DMS153 treated with DMSO at 0.1 percent for 48 hours (cell line): ENCODE measurements at regions not wholly inside any gene's neighbourhood (a gene's known extent, or its start where the extent isn't known, plus 50 kb on each side); places are given as distances from the start of the nearest gene placed in this dataset.

Experiments
- DNase-seq: peaks from one replicate; lab custom pipeline; 2025; ENCODE audit not compliant: unreplicated experiment; lab: John Stamatoyannopoulos, UW

DNA sequence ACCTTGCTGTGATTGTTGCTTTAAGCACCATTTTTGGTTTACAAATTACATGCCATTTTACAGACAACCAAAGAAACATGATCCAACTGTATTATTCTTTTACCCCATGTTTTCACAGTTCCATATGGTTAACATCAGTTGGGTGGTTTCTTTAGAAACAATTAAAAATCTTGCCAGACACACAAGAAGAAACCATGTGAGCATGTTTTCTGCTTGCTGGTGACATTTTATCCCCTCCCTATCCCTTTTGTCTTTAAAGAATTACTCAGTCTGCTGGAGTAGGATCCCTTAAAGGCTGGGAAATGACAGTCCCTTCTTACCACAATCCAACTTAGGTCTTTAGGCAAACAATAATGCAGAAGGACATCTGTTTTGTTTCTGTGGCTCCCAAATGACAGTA, 121.8 kb upstream of the PLXNC1 start:
- no peak for DNase-seq

DNA sequence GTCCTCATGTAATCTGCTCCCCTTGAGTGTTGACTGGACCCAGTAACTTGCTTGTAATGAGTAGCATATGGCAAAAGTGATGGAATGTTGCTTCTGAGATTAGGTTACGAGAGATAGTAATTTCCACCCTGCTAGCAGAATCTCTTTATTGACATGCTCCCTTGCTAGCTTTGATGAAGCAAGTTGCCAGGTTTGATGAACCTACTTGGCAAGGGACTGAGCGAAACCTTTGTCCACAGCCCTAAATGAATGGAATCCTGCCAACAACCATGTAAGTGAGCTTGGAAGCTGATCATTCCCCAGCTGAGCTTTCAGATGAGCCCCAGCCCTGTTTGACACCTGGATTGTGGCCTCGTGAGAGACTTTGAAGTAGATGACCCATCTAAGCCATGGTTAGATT, 120.8 kb upstream of the PLXNC1 start:
- DNase-seq = no peak

DNA sequence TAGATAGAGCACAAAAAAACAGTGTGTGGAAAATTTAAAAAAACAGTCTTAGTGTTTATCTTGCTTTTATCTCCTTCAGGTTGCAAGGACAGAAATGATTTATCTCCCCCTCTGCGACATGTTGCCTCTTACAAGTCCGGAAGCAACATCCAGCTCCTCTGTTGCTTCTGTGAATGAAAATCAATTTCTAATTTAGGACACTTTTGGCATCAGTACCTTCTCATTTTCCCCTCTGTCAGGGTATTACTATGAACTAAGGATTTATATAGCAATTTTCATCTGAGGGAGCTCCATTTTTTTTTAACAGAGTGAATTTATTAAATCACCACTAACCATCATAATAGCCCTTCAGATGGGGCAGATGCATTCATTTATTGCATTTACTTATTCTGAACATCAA, 116.6 kb upstream of the PLXNC1 start:
- DNase-seq = no peak

- DNase-seq = no peak
These were observed 116.0 kb upstream of the PLXNC1 start for GRCh38 chr12:94032368-94032767.

DNA sequence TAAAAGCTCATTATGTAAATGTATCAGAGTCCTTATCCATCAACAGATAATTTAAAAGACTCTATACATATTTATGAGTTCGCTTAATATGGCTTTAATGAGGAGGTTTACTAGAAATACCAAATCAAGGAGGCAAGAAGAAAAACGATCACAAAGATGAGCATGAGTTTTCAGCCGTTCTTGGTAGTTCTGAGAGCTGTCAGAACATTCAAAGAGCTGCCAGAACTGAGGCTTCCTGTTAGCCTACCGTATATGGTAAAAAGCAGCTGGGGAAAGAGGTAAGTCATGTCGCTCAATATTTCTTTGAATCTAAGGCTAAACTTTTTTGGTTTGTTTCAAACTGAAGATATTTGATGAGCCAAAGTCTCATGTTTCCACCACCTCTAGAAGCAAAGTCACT, 115.3 kb upstream of the PLXNC1 start:
- DNase-seq = no peak

DNA sequence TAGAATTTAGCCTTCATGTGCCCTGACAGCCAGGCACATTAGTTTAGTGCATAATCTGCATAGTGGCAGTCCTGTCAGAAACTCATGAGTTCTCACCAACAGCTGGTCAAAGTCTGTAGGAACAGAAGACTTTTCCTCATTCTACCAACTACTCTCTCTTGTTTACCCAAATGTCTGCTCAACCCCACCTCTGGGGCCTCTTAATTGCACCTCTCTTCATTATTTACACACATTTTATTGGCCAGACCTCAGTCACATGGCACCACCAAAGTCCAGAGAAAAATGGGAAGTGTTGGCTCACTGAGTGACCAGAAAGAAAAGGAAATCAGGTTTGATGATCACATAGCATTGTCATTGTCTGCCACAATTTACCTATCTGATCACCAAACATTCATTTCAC, 114.6 kb upstream of the PLXNC1 start:
- no peak for DNase-seq

- DNase-seq = no peak
These were observed 110.9 kb upstream of the PLXNC1 start for GRCh38 chr12:94037444-94037843.

GRCh38 chr12:94038605-94039004, 109.8 kb upstream of the PLXNC1 start:
- DNase-seq = no peak

GRCh38 chr12:94039199-94039840, 109.1 kb upstream of the PLXNC1 start:
- no peak for DNase-seq

GRCh38 chr12:94039914-94040313, 108.5 kb upstream of the PLXNC1 start:
- DNase-seq = no peak

DNA sequence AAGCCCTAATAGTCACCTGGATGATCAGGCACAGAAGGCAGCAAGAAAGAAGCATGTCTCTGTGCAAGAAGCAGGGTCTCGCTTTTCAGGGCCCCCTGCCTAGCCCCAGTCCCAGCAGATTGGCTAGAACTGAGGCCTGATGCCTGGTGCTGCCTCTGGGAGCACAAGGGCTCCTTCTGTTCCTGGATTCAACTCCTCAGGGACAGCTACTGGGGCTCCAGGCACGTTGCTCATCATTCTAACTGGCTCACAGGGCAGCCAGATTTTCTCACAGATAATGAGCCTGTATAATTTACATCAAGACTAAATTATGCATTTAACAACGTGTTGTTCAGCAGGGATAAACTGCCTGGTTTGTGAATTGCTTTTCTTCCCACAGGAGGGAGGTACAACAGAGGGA, 106.5 kb upstream of the PLXNC1 start:
- DNase-seq = no peak

GRCh38 chr12:94042321-94042720, 106.1 kb upstream of the PLXNC1 start:
- DNase-seq = no peak

GRCh38 chr12:94046626-94047410, 101.6 kb upstream of the PLXNC1 start:
- DNase-seq = no peak

- DNase-seq = no peak
These were observed 100.4 kb upstream of the PLXNC1 start for GRCh38 chr12:94047781-94048567.

GRCh38 chr12:94048757-94049156, 99.6 kb upstream of the PLXNC1 start:
- DNase-seq = no peak

DNA sequence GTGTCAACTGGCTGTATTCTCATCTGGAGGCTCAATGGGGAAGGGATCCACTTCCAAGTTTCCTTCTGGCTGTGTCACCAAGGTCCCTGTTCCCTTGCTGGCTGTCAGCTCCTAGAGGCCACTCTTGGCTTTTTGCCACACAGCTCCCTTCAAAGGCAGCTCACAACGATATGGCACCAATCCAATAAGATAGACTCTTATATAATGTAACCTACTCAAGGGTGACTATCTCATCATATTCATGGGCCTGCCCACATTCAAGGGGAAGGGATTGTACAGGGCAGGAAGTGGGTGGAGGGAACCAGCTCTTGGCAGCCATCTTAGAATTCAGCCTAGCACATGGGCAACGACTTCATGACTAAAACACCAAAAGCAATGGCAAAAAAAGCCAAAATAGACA, 98.7 kb upstream of the PLXNC1 start:
- DNase-seq = no peak

GRCh38 chr12:94053676-94054075, 94.7 kb upstream of the PLXNC1 start:
- no peak for DNase-seq

DNA sequence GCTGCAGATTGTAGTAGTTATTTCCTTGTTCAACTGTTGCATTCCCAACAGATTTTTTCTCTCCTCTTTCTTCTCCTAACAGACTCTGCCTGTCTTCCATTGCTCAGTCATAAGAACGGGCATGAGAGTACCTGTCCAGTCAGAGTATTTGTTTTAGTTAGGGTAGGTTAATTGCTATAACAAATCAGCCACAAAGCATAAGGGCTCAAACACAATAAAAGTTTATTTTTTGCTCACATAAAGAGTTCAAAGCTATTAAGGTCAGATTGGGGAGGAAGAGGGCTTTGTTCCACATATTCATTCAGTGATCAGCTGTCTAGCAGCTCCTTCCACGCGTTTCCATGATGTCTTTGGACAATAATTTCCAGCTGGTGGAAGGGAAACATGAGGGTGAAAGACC, 92.8 kb upstream of the PLXNC1 start:
- DNase-seq = no peak

DNA sequence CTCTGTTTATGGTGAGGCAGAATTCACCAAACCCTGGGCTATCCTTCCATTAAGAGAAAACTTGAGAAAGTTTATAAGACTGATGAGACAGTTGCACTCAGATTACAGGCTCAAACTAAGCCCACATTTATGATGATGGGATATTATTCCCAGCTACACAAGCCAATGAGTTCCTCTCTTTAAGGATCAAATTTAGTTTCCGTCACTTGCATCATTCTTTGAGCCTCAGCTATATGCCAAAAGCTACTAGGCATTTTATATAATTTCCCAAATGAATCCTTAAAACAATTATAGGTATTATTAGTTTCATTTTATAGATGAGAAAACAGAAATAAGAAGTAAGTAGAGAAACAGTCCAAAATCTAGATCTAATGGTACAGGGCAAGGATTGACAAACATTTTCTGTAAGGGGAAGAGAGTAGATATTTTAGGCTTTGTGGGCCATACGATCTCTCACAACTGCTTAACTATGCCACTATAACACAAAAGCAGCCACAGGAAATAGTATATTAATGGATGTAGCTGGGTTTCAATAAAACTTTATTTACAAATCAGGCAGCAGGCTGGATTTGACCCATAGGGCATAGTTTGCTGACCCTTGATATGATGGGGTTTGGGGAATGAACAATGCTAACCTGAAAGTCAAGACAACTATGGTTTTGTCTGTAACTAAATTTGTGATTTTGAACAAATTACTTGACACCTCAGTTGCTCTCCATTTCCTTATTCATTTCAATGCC, 91.8 kb upstream of the PLXNC1 start:
- no peak for DNase-seq

GRCh38 chr12:94057262-94058151, 90.9 kb upstream of the PLXNC1 start:
- DNase-seq = no peak
